OCI-LY7 (cell line): ENCODE measurements at regions not wholly inside any gene's neighbourhood (a gene's known extent, or its start where the extent isn't known, plus 50 kb on each side); places are given as distances from the start of the nearest gene placed in this dataset.

Experiments used
- CTCF ChIP-seq: fragments of 200-600 bp; sonication (generic); conservative IDR thresholded peaks from 2 replicates; pipeline ENCODE4 v1.5.1; 2014; ENCODE audit warnings: mild to moderate bottlenecking, antibody characterized with exemption, low read length, moderate library complexity, mixed read lengths
- EZH2phosphoT487 ChIP-seq: fragments of 200-600 bp; sonication (generic); IDR thresholded peaks from 2 replicates; pipeline ENCODE4 v1.6.1; 2018; ENCODE audit warnings: low read depth, borderline replicate concordance, mild to moderate bottlenecking, mixed run types, antibody characterized with exemption, low read length, moderate library complexity, mixed read lengths

- TF ChIP-seq CTCF (no peak), EZH2phosphoT487 (no peak)
These were observed 80.6 kb upstream of the ZNF366 start for GRCh38 chr5:72587661-72588308.
